MCF 10A (cell line): ENCODE measurements at regions not wholly inside any gene's neighbourhood (a gene's known extent, or its start where the extent isn't known, plus 50 kb on each side); places are given as distances from the start of the nearest gene placed in this dataset.
A peak's percentile ranks its signal among the peaks of the same experiment; 100 is the strongest.

Experiments used
- BruUV-seq: library from RNA; stranded (reverse); fragments of 400-500 nt; replicated peaks from 2 replicates; lab custom pipeline; 2021; lab: Mats Ljungman, UMichigan
- CTCF ChIA-PET: fragments of 300-600 bp; sonication (Branson Sonifier 250); formaldehyde crosslinking; extraction: SDS; loops from one replicate; lab custom pipeline; 2021; ENCODE audit warnings: antibody characterized with exemption, inconsistent platforms; lab: Yijun Ruan, JAX
- POLR2A ChIA-PET: fragments of 300-600, 350-650 bp; sonication (Branson Sonifier 250); formaldehyde crosslinking; extraction: SDS; loops from one replicate; lab custom pipeline; 2020; ENCODE audit warnings: antibody characterized with exemption, inconsistent platforms; lab: Yijun Ruan, JAX
- DNase-seq: peaks from one replicate; pipeline ENCODE4 v3.0.0-alpha.2; 2018; ENCODE audit not compliant: unreplicated experiment
- H3K27ac Mint-ChIP-seq: one replicate; pipeline ENCODE4 v1.8.0; 2022; ENCODE audit warnings: mild to moderate bottlenecking, low read depth, mixed read lengths; ENCODE audit not compliant: unreplicated experiment
- H3K27me3 Mint-ChIP-seq: one replicate; pipeline ENCODE4 v1.8.0; 2022; ENCODE audit warnings: mixed read lengths; ENCODE audit not compliant: insufficient read depth, unreplicated experiment
- H3K36me3 Mint-ChIP-seq: one replicate; pipeline ENCODE4 v1.8.0; 2022; ENCODE audit warnings: mild to moderate bottlenecking, moderate library complexity, mixed read lengths; ENCODE audit not compliant: insufficient read depth, unreplicated experiment
- H3K4me1 Mint-ChIP-seq: one replicate; pipeline ENCODE4 v1.8.0; 2022; ENCODE audit warnings: mixed read lengths; ENCODE audit not compliant: insufficient read depth, unreplicated experiment
- H3K4me3 Mint-ChIP-seq: one replicate; pipeline ENCODE4 v1.8.0; 2022; ENCODE audit warnings: mild to moderate bottlenecking, moderate library complexity, mixed read lengths; ENCODE audit not compliant: unreplicated experiment
- H3K9me3 Mint-ChIP-seq: one replicate; pipeline ENCODE4 v1.8.0; 2022; ENCODE audit warnings: mixed read lengths; ENCODE audit not compliant: unreplicated experiment
- intact Hi-C: fragments of 100-400 bp; cut with micrococcal nuclease; formaldehyde crosslinking; loops from 2 replicates; pipeline ENCODE4 v1.14.1; 2022
- TF ChIP-seq, protein P1 (sequence below): fragments of 200-600 bp; IDR thresholded peaks from one replicate; pipeline ENCODE4 v1.8.0; 2022; ENCODE audit warnings: antibody characterized with exemption, mild to moderate bottlenecking; ENCODE audit not compliant: unreplicated experiment

DNA sequence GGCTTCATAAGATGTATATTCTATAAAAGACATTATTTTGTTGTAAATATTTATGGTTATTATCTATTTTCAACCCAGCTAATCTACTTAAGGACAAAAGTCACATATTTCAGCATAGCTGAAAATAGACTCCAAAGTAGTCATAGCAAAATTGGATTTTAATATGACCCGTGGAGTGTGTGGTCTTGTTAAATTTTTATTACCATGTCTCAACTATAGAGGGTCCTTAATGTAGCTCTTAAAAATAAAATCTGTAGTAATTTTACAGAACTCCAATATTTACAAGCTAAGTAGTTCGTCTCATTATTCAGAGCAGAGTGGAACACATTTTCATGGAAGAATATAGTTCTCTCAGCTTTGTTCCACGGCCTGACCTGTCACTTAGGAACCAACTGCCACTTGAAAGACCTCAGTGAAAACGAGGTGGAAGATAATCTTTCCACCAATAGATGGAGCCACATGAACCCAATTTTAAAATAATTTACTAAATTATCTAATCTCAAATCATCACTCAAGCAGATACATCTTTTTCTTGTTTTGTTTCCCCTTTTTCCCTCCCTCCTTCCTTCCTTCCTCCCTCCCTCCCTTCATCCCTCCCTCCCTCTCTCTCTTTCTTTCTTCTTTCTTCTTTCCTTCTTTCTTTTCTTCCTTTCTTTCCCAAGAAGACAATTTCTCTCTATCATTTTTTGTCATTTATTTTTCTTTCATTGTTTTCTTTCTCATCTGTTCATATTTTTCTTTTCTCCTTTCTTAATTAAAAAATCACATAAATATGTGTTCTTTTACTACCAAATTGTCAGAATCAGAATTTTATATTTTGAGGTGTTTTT lies 97.2 kb downstream of the CLDN1 start:
- Mint-ChIP-seq H3K4me1 (peaks cover 16% of the 10 kb centered on the region), H3K36me3 (no peaks in the 10 kb centered on the region), H3K27ac (no peak overlapping the region), H3K4me3 (no peak overlapping the region), H3K27me3 (no peaks in the 10 kb centered on the region), H3K9me3 (no peaks in the 10 kb centered on the region)
- intact Hi-C loops = loop anchor here (1.0 to 10.0 kb wide), 6 partner anchors 97 to 472 kb away; partner anchors contain the start of genes CLDN1 and IL1RAP
- no TSS peak for BruUV-seq
- CTCF ChIA-PET = interaction anchor here (0.6 to 10.0 kb wide), 44 partner anchors 8 to 1347 kb away, joined by 3 to 195 read pairs (median 4); partner anchors contain the start of gene CLDN1
- POLR2A ChIA-PET = interaction anchor here (0.5 to 5.1 kb wide), 25 partner anchors 41 to 288 kb away, joined by 3 to 70 read pairs (median 4); partner anchors contain the start of genes CLDN1 and IL1RAP
- peak; percentile 57 for DNase-seq
- TF ChIP-seq, protein P1, sequence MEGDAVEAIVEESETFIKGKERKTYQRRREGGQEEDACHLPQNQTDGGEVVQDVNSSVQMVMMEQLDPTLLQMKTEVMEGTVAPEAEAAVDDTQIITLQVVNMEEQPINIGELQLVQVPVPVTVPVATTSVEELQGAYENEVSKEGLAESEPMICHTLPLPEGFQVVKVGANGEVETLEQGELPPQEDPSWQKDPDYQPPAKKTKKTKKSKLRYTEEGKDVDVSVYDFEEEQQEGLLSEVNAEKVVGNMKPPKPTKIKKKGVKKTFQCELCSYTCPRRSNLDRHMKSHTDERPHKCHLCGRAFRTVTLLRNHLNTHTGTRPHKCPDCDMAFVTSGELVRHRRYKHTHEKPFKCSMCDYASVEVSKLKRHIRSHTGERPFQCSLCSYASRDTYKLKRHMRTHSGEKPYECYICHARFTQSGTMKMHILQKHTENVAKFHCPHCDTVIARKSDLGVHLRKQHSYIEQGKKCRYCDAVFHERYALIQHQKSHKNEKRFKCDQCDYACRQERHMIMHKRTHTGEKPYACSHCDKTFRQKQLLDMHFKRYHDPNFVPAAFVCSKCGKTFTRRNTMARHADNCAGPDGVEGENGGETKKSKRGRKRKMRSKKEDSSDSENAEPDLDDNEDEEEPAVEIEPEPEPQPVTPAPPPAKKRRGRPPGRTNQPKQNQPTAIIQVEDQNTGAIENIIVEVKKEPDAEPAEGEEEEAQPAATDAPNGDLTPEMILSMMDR = peak; percentile 50

DNA sequence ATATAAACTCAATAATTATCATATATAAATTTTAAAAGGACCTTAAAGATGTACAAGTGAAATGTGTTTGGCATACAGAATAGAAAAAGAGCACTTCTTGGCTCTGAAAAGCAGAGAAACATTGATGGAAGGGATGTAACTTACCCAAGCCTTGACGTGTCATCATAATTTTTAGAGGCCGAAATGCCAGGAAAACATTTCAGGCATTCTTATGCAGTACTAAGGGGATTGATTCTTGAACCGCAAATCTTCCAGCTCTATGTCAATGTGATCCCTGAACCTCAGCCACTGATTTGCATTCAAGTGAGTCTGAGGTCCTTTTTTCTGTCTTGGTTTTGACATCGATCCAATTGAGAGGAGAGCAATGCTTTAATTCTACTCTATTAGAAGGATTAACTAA lies 97.8 kb downstream of the CLDN1 start:
- Mint-ChIP-seq H3K36me3 (no peaks in the 10 kb centered on the region), H3K27me3 (no peaks in the 10 kb centered on the region), H3K4me3 (no peak overlapping the region), H3K27ac (no peak overlapping the region), H3K4me1 (peaks cover 11% of the 10 kb centered on the region), H3K9me3 (peaks cover 3% of the 10 kb centered on the region)
- no peak for DNase-seq
- BruUV-seq = no TSS peak
- CTCF ChIA-PET = interaction anchor here (0.6 to 10.0 kb wide), 39 partner anchors 9 to 1346 kb away, joined by 3 to 195 read pairs (median 4); partner anchors contain the start of gene CLDN1
- intact Hi-C loops = loop anchor here (2.0 to 10.0 kb wide), 2 partner anchors 218 to 290 kb away; partner anchors contain the start of gene IL1RAP
- POLR2A ChIA-PET = interaction anchor here (0.5 to 5.1 kb wide), 18 partner anchors 42 to 201 kb away, joined by 3 to 70 read pairs (median 4); partner anchors contain the start of gene CLDN1
- TF ChIP-seq, protein P1 = no peak

DNA sequence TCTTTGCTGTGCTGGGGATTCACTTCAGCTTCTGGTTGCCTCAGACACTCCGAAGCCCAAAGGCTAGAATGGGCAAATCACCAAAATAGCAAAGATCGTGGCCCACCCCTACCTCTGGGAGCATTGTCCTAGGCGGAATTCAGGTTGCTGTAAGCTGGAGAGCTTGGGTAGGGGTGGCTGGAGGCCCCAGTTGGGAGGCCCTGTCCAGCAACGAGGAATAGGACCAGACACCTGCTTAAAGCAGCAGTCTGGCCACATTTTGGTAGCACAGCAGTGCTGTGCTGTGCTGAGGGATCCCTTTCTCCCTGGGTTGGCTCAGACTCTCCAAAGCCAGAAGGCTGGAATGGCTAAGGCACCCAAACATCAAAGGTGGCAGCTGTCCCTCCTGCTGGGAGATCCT lies 99.3 kb downstream of the CLDN1 start:
- Mint-ChIP-seq H3K36me3 (no peaks in the 10 kb centered on the region), H3K4me3 (no peak overlapping the region), H3K27me3 (no peaks in the 10 kb centered on the region), H3K4me1 (peaks cover 8% of the 10 kb centered on the region), H3K27ac (no peak overlapping the region), H3K9me3 (peaks cover 6% of the 10 kb centered on the region)
- DNase-seq = no peak
- no TSS peak for BruUV-seq
- ChIA-PET CTCF (interaction anchor here (0.5 to 10.0 kb wide), 13 partner anchors 12 to 474 kb away, joined by 3 to 195 read pairs (median 25); partner anchors contain the start of gene CLDN1), POLR2A (interaction anchor here (0.8 to 5.1 kb wide), 8 partner anchors 43 to 201 kb away, joined by 3 to 39 read pairs (median 8); partner anchors contain the start of gene CLDN1)
- TF ChIP-seq, protein P1 = no peak
- intact Hi-C loops = loop anchor here (10.0 kb wide), 1 partner anchor 292 kb away; the partner anchor contains the start of gene IL1RAP
